Smooth muscle cell (in vitro differentiated cells): ENCODE measurements at regions not wholly inside any gene's neighbourhood (a gene's known extent, or its start where the extent isn't known, plus 50 kb on each side); places are given as distances from the start of the nearest gene placed in this dataset.

Experiments
- DNase-seq: peaks from one replicate; lab custom pipeline; 2025; ENCODE audit not compliant: unreplicated experiment; lab: John Stamatoyannopoulos, UW
- H2AFZ ChIP-seq: fragments of 200-600 bp; sonication (generic); 2 replicates; pipeline ENCODE4 v1.6.0; 2016; ENCODE audit warnings: antibody characterized with exemption, low read depth, mild to moderate bottlenecking
- H3F3A ChIP-seq: fragments of 200-600 bp; sonication (generic); 2 replicates; pipeline ENCODE4 v1.6.0; 2017; ENCODE audit warnings: antibody characterized with exemption, low read depth
- H3K27ac ChIP-seq: fragments of 200-600 bp; sonication (generic); 2 replicates; pipeline ENCODE4 v1.5.1; 2016; ENCODE audit warnings: low read depth, mild to moderate bottlenecking
- H3K27me3 ChIP-seq: fragments of 200-600 bp; sonication (generic); 2 replicates; pipeline ENCODE4 v1.6.1; 2016; ENCODE audit warnings: low read depth, mild to moderate bottlenecking
- H3K36me3 ChIP-seq: fragments of 200-600 bp; sonication (generic); 2 replicates; pipeline ENCODE4 v1.5.1; 2016; ENCODE audit warnings: low read depth
- H3K4me1 ChIP-seq: fragments of 200-600 bp; sonication (generic); 2 replicates; pipeline ENCODE4 v1.5.1; 2016; ENCODE audit warnings: low read depth
- H3K4me2 ChIP-seq: fragments of 200-600 bp; sonication (generic); 2 replicates; pipeline ENCODE4 v1.6.0; 2016; ENCODE audit warnings: mild to moderate bottlenecking
- H3K4me3 ChIP-seq: fragments of 200-600 bp; sonication (generic); 2 replicates; pipeline ENCODE4 v1.5.1; 2016; ENCODE audit warnings: mild to moderate bottlenecking
- H3K79me2 ChIP-seq: fragments of 200-600 bp; sonication (generic); 2 replicates; pipeline ENCODE4 v1.6.0; 2016; ENCODE audit warnings: low read depth, mild to moderate bottlenecking
- H3K9ac ChIP-seq: fragments of 200-600 bp; sonication (generic); 2 replicates; pipeline ENCODE4 v1.6.0; 2016; ENCODE audit warnings: low read depth
- H3K9me3 ChIP-seq: fragments of 200-600 bp; sonication (generic); replicated peaks from 2 replicates; pipeline ENCODE4 v1.5.1; 2016; ENCODE audit warnings: low read depth
- H4K20me1 ChIP-seq: fragments of 200-600 bp; sonication (generic); 2 replicates; pipeline ENCODE4 v1.6.0; 2016; ENCODE audit warnings: low read depth
- WGBS: methylation state at CpG from one replicate; pipeline ENCODE4 v1.1.7; 2016; ENCODE audit warnings: low lambda C conversion rate; 5-methylcytosine and 5-hydroxymethylcytosine counted together
- TF ChIP-seq, protein P1 (sequence below): fragments of 200-600 bp; sonication (generic); IDR thresholded peaks from 2 replicates; pipeline ENCODE4 v1.5.1; 2017; ENCODE audit warnings: borderline replicate concordance, mild to moderate bottlenecking, antibody characterized with exemption; ENCODE audit not compliant: insufficient read depth, poor library complexity, severe bottlenecking

DNA sequence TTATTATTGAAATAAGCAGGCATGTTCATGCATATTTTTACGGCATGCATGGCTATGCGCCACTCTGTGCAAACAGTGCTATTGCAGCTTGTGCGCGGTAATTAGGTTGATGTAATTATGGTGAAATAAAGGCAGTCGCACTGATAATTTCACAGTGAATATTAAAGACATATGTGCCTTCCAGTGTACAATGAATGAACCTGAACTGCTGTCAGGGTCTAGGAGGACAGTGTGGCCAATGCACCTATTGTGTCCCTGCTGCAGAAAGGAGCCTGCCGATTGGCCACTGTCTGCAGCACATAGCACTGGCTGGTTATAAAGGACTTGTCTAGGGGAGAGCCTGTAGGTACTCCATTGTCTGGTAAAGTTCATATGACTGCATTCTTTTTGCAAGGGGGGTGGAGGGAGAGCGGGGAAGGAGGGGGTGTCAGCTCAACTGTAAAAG, 340.4 kb downstream of the USP25 start:
- Histone ChIP-seq H3F3A (no peaks in the 10 kb centered on the region), H3K36me3 (no peaks in the 10 kb centered on the region), H3K4me2 (no peak overlapping the region), H3K4me1 (no peaks in the 10 kb centered on the region), H3K79me2 (no peaks in the 10 kb centered on the region), H3K27me3 (no peaks in the 10 kb centered on the region), H2AFZ (no peak overlapping the region), H3K9me3 (no peaks in the 10 kb centered on the region), H3K9ac (no peak overlapping the region), H3K4me3 (no peak overlapping the region), H3K27ac (no peak overlapping the region), H4K20me1 (no peaks in the 10 kb centered on the region)
- DNase-seq = no peak
- WGBS = 93% methylated on average over 7 of the region's 7 CpGs
- TF ChIP-seq, protein P1, sequence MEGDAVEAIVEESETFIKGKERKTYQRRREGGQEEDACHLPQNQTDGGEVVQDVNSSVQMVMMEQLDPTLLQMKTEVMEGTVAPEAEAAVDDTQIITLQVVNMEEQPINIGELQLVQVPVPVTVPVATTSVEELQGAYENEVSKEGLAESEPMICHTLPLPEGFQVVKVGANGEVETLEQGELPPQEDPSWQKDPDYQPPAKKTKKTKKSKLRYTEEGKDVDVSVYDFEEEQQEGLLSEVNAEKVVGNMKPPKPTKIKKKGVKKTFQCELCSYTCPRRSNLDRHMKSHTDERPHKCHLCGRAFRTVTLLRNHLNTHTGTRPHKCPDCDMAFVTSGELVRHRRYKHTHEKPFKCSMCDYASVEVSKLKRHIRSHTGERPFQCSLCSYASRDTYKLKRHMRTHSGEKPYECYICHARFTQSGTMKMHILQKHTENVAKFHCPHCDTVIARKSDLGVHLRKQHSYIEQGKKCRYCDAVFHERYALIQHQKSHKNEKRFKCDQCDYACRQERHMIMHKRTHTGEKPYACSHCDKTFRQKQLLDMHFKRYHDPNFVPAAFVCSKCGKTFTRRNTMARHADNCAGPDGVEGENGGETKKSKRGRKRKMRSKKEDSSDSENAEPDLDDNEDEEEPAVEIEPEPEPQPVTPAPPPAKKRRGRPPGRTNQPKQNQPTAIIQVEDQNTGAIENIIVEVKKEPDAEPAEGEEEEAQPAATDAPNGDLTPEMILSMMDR = no peak

DNA sequence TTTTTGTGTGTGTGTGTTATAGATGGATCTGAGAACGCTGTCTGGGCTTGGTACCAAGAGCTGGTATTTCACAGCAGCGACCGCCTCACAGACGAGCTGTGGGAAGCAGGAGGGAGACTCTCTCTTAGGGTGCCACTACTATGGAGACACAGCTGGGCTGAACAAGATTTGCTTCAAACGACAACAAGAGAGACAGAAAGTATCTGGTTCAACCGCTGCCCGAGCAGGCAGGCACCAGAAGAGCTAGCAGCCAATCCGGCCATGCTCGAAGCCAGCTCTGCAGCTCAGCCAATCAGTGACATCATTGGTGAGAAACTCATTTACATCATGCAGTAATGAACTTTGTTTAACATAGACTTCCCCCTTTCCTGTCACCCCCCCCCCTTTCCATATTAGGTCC, 341.3 kb downstream of the USP25 start:
- no peak for DNase-seq
- Histone ChIP-seq H3K4me3 (no peak overlapping the region), H3K4me2 (no peak overlapping the region), H3K27me3 (no peaks in the 10 kb centered on the region), H3K27ac (no peak overlapping the region), H3K9ac (no peak overlapping the region), H3F3A (no peaks in the 10 kb centered on the region), H2AFZ (no peak overlapping the region), H3K9me3 (no peaks in the 10 kb centered on the region), H3K4me1 (no peaks in the 10 kb centered on the region), H3K36me3 (no peaks in the 10 kb centered on the region), H3K79me2 (no peaks in the 10 kb centered on the region), H4K20me1 (no peaks in the 10 kb centered on the region)
- TF ChIP-seq, protein P1 = no peak
- WGBS = 85% methylated on average over 9 of the region's 9 CpGs

DNA sequence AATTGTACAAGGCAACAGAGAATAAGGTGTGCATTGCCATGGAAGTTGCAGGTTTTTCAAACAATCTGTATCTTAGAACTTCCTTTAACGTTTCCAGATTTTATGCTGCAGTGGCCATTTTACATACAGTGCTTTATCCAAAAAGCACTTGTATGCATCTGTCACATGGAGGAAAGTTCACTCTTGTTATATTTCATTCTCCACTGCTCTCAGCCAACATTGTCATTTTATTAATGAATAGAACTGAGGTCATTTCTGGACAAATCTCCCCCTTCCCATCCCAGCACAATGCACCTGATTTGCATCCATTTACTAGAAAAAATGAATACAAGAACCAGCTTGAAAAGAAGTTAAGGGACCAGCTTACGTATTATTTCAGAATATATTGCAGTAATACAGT, 342.0 kb downstream of the USP25 start:
- Histone ChIP-seq H3K9ac (no peak overlapping the region), H3K4me1 (no peaks in the 10 kb centered on the region), H3K9me3 (no peaks in the 10 kb centered on the region), H2AFZ (no peak overlapping the region), H3K27ac (no peak overlapping the region), H3K36me3 (no peaks in the 10 kb centered on the region), H3K27me3 (no peaks in the 10 kb centered on the region), H3K4me2 (no peak overlapping the region), H3K4me3 (no peak overlapping the region), H3F3A (no peaks in the 10 kb centered on the region), H4K20me1 (no peaks in the 10 kb centered on the region), H3K79me2 (no peaks in the 10 kb centered on the region)
- 98% methylated on average over 2 of the region's 2 CpGs for WGBS
- DNase-seq = no peak
- TF ChIP-seq, protein P1 = no peak

DNA sequence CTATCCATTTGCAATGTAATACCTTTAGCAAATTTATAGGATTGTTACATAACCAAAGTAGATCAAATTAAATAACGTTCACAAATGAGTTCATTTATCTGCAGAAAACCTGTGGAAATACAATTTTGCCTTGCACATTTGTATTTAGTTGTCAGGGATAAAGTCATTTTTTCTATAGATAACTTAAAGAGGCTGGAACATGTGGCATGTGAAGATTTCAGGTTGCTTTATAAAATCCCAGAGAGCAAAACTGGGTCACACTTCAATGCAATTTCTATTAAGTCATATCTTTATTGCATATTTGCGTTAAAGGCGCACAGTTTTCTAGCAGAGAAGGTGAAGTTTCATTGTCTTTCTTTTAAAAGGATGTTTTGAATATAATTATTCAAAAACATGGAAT, 342.4 kb downstream of the USP25 start:
- TF ChIP-seq, protein P1 = no peak
- Histone ChIP-seq H3K27me3 (no peaks in the 10 kb centered on the region), H3K4me2 (no peak overlapping the region), H2AFZ (no peak overlapping the region), H3K36me3 (no peaks in the 10 kb centered on the region), H3K9ac (no peak overlapping the region), H3K4me3 (no peak overlapping the region), H4K20me1 (no peaks in the 10 kb centered on the region), H3K4me1 (no peaks in the 10 kb centered on the region), H3F3A (no peaks in the 10 kb centered on the region), H3K9me3 (no peaks in the 10 kb centered on the region), H3K79me2 (no peaks in the 10 kb centered on the region), H3K27ac (no peak overlapping the region)
- WGBS = 97% methylated on average over 3 of the region's 3 CpGs
- DNase-seq = no peak
